NCI-H1694 (cell line): ENCODE measurements at regions not wholly inside any gene's neighbourhood (a gene's known extent, or its start where the extent isn't known, plus 50 kb on each side); places are given as distances from the start of the nearest gene placed in this dataset.

Experiments
- DNase-seq: peaks from one replicate; lab custom pipeline; 2025; lab: John Stamatoyannopoulos, UW

- DNase-seq: no peak
Measured at GRCh38 chr22:49547751-49548239, 279.9 kb downstream of the BRD1 start.

- DNase-seq: no peak
Measured at GRCh38 chr22:49546811-49547585, 280.7 kb downstream of the BRD1 start.

GRCh38 chr22:49545606-49546005 lies 282.1 kb downstream of the BRD1 start:
- DNase-seq: no peak

- DNase-seq: no peak
Measured at GRCh38 chr22:49544286-49544685, 283.4 kb downstream of the BRD1 start.

GRCh38 chr22:49543876-49544275 lies 283.8 kb downstream of the BRD1 start:
- DNase-seq: no peak

- no peak for DNase-seq
Measured at GRCh38 chr22:49541693-49542230, 285.9 kb downstream of the BRD1 start.

GRCh38 chr22:49540913-49541692 lies 286.6 kb downstream of the BRD1 start:
- no peak for DNase-seq

GRCh38 chr22:49540084-49540912 lies 287.4 kb downstream of the BRD1 start:
- no peak for DNase-seq

- no peak for DNase-seq
Measured at GRCh38 chr22:49538006-49538405, 289.7 kb downstream of the BRD1 start.

GRCh38 chr22:49536571-49537131 lies 291.0 kb downstream of the BRD1 start:
- DNase-seq: no peak

GRCh38 chr22:49535527-49536125 lies 292.0 kb downstream of the BRD1 start:
- DNase-seq: no peak

GRCh38 chr22:49535126-49535525 lies 292.5 kb downstream of the BRD1 start:
- no peak for DNase-seq

- DNase-seq: no peak
Measured at GRCh38 chr22:49534386-49534785, 293.3 kb downstream of the BRD1 start.

GRCh38 chr22:49533886-49534285 lies 293.8 kb downstream of the BRD1 start:
- DNase-seq: no peak

- no peak for DNase-seq
Measured at GRCh38 chr22:49532869-49533802, 294.5 kb downstream of the BRD1 start.

- no peak for DNase-seq
Measured at GRCh38 chr22:49531368-49531791, 296.3 kb downstream of the BRD1 start.

GRCh38 chr22:49530671-49531367 lies 296.9 kb downstream of the BRD1 start:
- DNase-seq: no peak

GRCh38 chr22:49528420-49528720 lies 299.3 kb downstream of the BRD1 start:
- no peak for DNase-seq

- no peak for DNase-seq
Measured at GRCh38 chr22:49527611-49528419, 299.9 kb downstream of the BRD1 start.
